HCT116 (cell line): ENCODE measurements at regions not wholly inside any gene's neighbourhood (a gene's known extent, or its start where the extent isn't known, plus 50 kb on each side); places are given as distances from the start of the nearest gene placed in this dataset.

Source experiments
- CEBPB ChIP-seq: IDR thresholded peaks from 2 replicates; pipeline ENCODE4 v1.6.1; 2012; ENCODE audit warnings: low read depth
- EZH2 ChIP-seq: fragments of 200-600 bp; sonication (generic); IDR thresholded peaks from 2 replicates; pipeline ENCODE4 v1.6.1; 2017; ENCODE audit warnings: antibody characterized with exemption, mixed run types
- JUND ChIP-seq: IDR thresholded peaks from 2 replicates; pipeline ENCODE4 v1.6.1; 2012
- TF ChIP-seq, protein P1 (sequence below), 3 experiments: fragments of 200-600 bp in 1 of 3; sonication (generic) in 1 of 3; IDR thresholded peaks in 2 of 3; conservative IDR thresholded peaks in 1 of 3; 2 replicates each; pipeline ENCODE4 v1.5.1; 2012 to 2017; ENCODE audit warnings: low read depth in 2 of 3, low read length in 2 of 3, antibody characterized with exemption in 1 of 3, borderline replicate concordance in 1 of 3, control low read depth in 1 of 3, mild to moderate bottlenecking in 1 of 3, mixed read lengths in 1 of 3, mixed run types in 1 of 3, moderate library complexity in 1 of 3; ENCODE audit not compliant: insufficient read depth in 1 of 3

- TF ChIP-seq, protein P1, sequence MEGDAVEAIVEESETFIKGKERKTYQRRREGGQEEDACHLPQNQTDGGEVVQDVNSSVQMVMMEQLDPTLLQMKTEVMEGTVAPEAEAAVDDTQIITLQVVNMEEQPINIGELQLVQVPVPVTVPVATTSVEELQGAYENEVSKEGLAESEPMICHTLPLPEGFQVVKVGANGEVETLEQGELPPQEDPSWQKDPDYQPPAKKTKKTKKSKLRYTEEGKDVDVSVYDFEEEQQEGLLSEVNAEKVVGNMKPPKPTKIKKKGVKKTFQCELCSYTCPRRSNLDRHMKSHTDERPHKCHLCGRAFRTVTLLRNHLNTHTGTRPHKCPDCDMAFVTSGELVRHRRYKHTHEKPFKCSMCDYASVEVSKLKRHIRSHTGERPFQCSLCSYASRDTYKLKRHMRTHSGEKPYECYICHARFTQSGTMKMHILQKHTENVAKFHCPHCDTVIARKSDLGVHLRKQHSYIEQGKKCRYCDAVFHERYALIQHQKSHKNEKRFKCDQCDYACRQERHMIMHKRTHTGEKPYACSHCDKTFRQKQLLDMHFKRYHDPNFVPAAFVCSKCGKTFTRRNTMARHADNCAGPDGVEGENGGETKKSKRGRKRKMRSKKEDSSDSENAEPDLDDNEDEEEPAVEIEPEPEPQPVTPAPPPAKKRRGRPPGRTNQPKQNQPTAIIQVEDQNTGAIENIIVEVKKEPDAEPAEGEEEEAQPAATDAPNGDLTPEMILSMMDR (IDR thresholded peaks at IDR 0.05 in 2 of 3, conservative IDR thresholded peaks at IDR 0.05 in 1 of 3; ENCODE audit: borderline replicate concordance in 1 of 3, insufficient read depth in 1 of 3, low read depth in 2 of 3, low read length in 2 of 3), result no peak
- TF ChIP-seq JUND, result no peak
- TF ChIP-seq EZH2, result no peak
- TF ChIP-seq CEBPB, result no peak
Measured at GRCh38 chr3:106773795-106774194, 603.4 kb upstream of the CCDC54 start.
